Hepatocyte (in vitro differentiated cells): ENCODE measurements at regions not wholly inside any gene's neighbourhood (a gene's known extent, or its start where the extent isn't known, plus 50 kb on each side); places are given as distances from the start of the nearest gene placed in this dataset.

ENCODE experiments used
- EZH2 ChIP-seq: fragments of 200-600 bp; sonication (generic); IDR thresholded peaks from 2 replicates; pipeline ENCODE4 v1.6.1; 2016; ENCODE audit warnings: antibody characterized with exemption, mild to moderate bottlenecking, borderline replicate concordance
- EZH2phosphoT487 ChIP-seq: fragments of 200-600 bp; sonication (generic); IDR thresholded peaks from one replicate; pipeline ENCODE4 v1.6.1; 2018; ENCODE audit warnings: antibody characterized with exemption, mild to moderate bottlenecking, low read depth, moderate library complexity; ENCODE audit not compliant: unreplicated experiment, severe bottlenecking
- TF ChIP-seq, protein P1 (sequence below): fragments of 200-600 bp; sonication (generic); IDR thresholded peaks from 2 replicates; pipeline ENCODE4 v1.5.1; 2016; ENCODE audit warnings: antibody characterized with exemption, mild to moderate bottlenecking; ENCODE audit not compliant: poor library complexity

DNA sequence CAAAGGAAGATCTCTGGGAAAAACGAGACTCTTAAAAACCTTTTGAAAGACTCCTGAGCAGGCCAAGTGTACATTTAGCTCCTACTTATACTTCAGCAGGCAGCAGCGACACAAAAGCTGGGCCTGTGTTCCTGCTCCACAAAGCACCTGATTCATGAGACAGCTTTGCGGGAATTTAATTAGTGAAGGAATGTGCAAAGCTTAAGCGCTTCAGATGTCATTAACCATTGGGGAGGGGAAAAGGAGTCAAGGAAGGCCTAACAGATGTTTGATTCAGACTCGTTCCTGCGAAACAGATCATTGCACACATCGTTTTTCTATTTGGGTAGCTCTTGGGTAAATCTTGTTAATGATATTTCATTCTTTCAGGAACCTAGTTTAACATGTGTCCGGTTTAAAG, 125.9 kb downstream of the MAIP1 start:
- TF ChIP-seq, protein P1, sequence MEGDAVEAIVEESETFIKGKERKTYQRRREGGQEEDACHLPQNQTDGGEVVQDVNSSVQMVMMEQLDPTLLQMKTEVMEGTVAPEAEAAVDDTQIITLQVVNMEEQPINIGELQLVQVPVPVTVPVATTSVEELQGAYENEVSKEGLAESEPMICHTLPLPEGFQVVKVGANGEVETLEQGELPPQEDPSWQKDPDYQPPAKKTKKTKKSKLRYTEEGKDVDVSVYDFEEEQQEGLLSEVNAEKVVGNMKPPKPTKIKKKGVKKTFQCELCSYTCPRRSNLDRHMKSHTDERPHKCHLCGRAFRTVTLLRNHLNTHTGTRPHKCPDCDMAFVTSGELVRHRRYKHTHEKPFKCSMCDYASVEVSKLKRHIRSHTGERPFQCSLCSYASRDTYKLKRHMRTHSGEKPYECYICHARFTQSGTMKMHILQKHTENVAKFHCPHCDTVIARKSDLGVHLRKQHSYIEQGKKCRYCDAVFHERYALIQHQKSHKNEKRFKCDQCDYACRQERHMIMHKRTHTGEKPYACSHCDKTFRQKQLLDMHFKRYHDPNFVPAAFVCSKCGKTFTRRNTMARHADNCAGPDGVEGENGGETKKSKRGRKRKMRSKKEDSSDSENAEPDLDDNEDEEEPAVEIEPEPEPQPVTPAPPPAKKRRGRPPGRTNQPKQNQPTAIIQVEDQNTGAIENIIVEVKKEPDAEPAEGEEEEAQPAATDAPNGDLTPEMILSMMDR: no peak
- no peak for TF ChIP-seq EZH2phosphoT487
- TF ChIP-seq EZH2: no peak
